Lower lobe of right lung (tissue), 2 donors: ENCODE measurements at regions not wholly inside any gene's neighbourhood (a gene's known extent, or its start where the extent isn't known, plus 50 kb on each side); places are given as distances from the start of the nearest gene placed in this dataset.

ENCODE experiments used
- ATAC-seq, 2 donors: fragments of 200-7000 bp; cut with Tn5 transposase; one replicate each; pipeline ENCODE4 v1.9.1; 2020 to 2022; ENCODE audit warnings: mild to moderate bottlenecking in 2 of 2, moderate library complexity in 2 of 2
- DNase-seq: peaks from one replicate; pipeline ENCODE4 v3.0.0-alpha.2; 2020
- H3K27ac ChIP-seq: fragments of 200-600 bp; one replicate; pipeline ENCODE4 v1.8.0; 2022
- H3K27me3 ChIP-seq: fragments of 200-600 bp; one replicate; pipeline ENCODE4 v1.8.0; 2022; ENCODE audit warnings: low read depth
- H3K36me3 ChIP-seq: fragments of 200-600 bp; one replicate; pipeline ENCODE4 v1.8.0; 2022; ENCODE audit warnings: mild to moderate bottlenecking
- H3K4me1 ChIP-seq: fragments of 200-600 bp; one replicate; pipeline ENCODE4 v1.8.0; 2022
- H3K4me3 ChIP-seq: fragments of 200-600 bp; one replicate; pipeline ENCODE4 v1.8.0; 2022; ENCODE audit warnings: mild to moderate bottlenecking
- H3K9me3 ChIP-seq: fragments of 200-600 bp; one replicate; pipeline ENCODE4 v1.8.0; 2022
- intact Hi-C: fragments of 100-400 bp; cut with DNase I; formaldehyde crosslinking; loops from one replicate; pipeline ENCODE4 v1.11.0; 2022
- TF ChIP-seq, protein P1 (sequence below): fragments of 200-600 bp; IDR thresholded peaks from one replicate; pipeline ENCODE4 v1.8.0; 2022; ENCODE audit warnings: antibody characterized with exemption, mild to moderate bottlenecking
- donor health status: DM: no; HTN: yes; CAD: no; lungs with severe emphysema.

DNA sequence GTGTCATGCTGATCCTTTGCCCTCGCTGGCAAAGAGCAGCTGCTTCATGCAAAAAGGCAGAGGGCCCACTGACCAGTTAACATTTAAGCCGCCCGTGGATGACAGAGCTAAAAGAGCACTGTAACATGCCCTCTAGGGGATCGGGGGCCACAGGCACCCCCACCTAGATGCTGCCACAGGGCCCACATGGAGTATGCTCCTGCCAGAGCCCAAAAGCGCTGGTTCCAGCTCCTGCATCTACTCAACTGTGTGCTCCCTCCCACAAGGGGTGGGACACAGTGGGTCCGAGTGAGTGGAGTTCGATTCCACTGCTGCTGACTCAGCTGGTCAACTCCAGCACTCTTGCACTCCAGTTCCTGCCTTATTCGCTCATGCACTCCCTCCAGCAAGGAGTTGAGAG is 199.8 kb upstream of the CNTNAP2 start:
- TF ChIP-seq, protein P1, sequence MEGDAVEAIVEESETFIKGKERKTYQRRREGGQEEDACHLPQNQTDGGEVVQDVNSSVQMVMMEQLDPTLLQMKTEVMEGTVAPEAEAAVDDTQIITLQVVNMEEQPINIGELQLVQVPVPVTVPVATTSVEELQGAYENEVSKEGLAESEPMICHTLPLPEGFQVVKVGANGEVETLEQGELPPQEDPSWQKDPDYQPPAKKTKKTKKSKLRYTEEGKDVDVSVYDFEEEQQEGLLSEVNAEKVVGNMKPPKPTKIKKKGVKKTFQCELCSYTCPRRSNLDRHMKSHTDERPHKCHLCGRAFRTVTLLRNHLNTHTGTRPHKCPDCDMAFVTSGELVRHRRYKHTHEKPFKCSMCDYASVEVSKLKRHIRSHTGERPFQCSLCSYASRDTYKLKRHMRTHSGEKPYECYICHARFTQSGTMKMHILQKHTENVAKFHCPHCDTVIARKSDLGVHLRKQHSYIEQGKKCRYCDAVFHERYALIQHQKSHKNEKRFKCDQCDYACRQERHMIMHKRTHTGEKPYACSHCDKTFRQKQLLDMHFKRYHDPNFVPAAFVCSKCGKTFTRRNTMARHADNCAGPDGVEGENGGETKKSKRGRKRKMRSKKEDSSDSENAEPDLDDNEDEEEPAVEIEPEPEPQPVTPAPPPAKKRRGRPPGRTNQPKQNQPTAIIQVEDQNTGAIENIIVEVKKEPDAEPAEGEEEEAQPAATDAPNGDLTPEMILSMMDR, result no peak
- no peak overlapping the region for H3K27ac ChIP-seq
- intact Hi-C loops, result no loop called here

DNA sequence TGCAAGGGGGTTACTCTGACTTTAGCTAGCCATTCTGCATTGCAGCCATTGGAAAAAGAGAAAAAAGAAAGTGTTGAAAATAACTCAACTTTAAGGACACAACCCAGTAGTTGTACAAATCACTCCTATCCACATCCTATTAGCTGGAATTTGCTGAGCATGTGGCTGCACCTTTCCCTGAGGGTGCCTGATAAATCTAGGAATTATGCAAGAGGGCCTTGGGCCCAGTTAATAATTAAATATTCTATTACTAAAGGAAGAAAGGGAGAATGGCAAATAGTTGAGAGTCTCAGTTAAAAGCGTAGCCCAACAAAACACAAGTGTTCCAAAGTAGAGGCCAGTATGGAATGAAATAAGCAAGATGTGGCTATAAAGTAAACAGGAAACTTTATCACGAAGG is 200.9 kb upstream of the CNTNAP2 start:
- H3K4me3 ChIP-seq, result no peak overlapping the region
- TF ChIP-seq, protein P1, result no peak

More for the DNA sequence above, 199.8 kb upstream of the CNTNAP2 start:
- Histone ChIP-seq H3K36me3 (no peaks in the 10 kb centered on the region), H3K9me3 (peaks cover 19% of the 10 kb centered on the region), H3K4me3 (no peak overlapping the region), H3K27me3 (no peaks in the 10 kb centered on the region), H3K4me1 (no peaks in the 10 kb centered on the region)
- DNase-seq (no peak), ATAC-seq (no peak)

DNA sequence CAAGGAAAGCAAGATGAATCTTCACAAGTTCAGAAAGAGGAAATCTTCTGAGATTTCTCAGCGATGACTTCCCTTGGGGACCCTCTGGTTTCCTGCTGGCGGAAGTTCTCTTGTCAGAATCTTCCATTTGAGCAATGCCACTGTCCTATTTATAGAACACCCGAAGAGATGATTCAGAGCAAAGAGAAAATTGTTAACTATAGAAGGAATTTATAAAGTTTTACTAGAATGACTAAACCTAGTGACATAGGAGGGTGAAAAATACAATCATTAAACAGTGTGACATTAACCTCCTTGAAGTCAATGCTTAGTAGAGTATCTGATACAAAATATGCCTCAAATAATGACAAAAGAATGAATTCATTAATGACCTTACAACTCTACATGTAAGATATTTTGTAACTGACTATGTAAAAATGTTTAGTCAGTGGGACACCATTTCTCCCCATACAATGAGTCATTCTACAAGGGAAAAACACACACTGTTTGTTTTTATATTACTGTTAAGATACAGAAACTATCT is 206.5 kb upstream of the CNTNAP2 start:
- DNase-seq, result no peak
- Histone ChIP-seq H3K9me3 (no peaks in the 10 kb centered on the region), H3K27me3 (no peaks in the 10 kb centered on the region), H3K36me3 (no peaks in the 10 kb centered on the region), H3K4me3 (no peak overlapping the region), H3K27ac (no peak overlapping the region), H3K4me1 (no peaks in the 10 kb centered on the region)
- intact Hi-C loops, result no loop called here
- no peak for ATAC-seq
- TF ChIP-seq, protein P1, result no peak

More for the DNA sequence above, 200.9 kb upstream of the CNTNAP2 start:
- Histone ChIP-seq H3K4me1 (no peaks in the 10 kb centered on the region), H3K9me3 (peaks cover 18% of the 10 kb centered on the region), H3K36me3 (no peaks in the 10 kb centered on the region), H3K27me3 (no peaks in the 10 kb centered on the region), H3K27ac (no peak overlapping the region)
- intact Hi-C loops, result no loop called here
- no peak for DNase-seq
- ATAC-seq, result no peak

DNA sequence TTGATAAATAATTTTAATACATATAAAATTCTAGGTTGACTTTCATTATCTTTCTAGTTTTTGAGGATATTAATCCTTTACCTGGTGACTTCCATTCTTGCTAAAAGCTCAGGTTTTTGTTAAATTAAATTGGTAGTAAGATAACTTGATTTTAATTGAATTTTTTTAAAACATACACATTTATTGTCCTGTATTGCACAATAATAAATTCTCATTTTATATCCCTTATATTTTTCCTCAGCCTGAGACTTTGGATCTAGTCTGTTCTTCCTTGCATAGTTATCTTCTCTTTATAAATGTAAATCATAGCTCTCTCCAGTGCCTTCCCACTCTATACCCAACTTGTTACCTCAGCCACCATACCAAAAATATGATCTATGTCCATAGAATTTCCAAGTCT is 212.9 kb upstream of the CNTNAP2 start:
- intact Hi-C loops, result no loop called here
- TF ChIP-seq, protein P1, result no peak
- Histone ChIP-seq H3K9me3 (no peaks in the 10 kb centered on the region), H3K4me1 (no peaks in the 10 kb centered on the region), H3K27ac (no peak overlapping the region), H3K27me3 (no peaks in the 10 kb centered on the region), H3K4me3 (no peak overlapping the region), H3K36me3 (no peaks in the 10 kb centered on the region)
- ATAC-seq (no peak), DNase-seq (no peak)

DNA sequence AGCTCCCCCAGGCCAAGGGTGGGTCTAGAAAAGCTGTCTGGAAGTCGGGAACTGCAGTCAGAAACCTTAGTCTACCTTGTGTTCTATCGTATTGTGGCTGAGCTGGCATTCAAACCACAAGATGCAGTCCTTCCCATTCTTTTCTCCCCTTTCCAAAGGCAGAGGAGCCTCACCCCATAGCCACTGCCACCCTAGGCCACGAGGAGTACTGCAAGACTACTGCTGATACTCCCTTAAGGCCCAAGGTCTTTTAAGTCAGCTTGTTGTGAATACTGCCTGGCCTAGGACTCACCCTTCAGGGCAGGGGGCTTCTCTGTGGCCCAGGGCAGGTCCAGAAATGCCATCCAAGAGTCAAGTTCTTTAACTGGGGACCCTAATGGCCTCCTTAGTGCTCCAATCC is 214.5 kb upstream of the CNTNAP2 start:
- ATAC-seq (no peak), DNase-seq (no peak)
- H3K9me3 ChIP-seq, result no peaks in the 10 kb centered on the region
- H3K27me3 ChIP-seq, result no peaks in the 10 kb centered on the region
- no peaks in the 10 kb centered on the region for H3K36me3 ChIP-seq
- intact Hi-C loops, result no loop called here
- TF ChIP-seq, protein P1, result no peak
- H3K4me3 ChIP-seq, result no peak overlapping the region
- no peaks in the 10 kb centered on the region for H3K4me1 ChIP-seq
- no peak overlapping the region for H3K27ac ChIP-seq

DNA sequence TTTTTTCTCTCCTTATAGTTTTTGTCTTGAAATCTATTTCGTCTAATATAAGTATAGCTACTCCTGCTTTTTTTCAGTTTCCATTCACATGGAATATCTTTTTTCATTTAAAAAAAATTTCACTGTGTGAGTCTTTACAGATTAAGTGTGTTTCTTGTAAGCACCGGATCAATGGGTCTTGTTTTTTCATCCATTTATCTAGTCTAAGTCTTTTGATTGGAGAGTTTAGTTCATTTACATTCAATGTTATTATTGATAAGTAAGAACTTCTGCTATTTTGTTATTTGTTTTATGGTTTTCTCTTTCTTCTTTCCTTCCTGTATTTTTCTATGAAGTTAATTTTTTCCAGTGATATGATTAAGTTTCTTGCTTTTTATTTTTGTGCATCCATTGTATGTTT is 216.7 kb upstream of the CNTNAP2 start:
- no peak overlapping the region for H3K27ac ChIP-seq
- DNase-seq (no peak), ATAC-seq (no peak)
- no peaks in the 10 kb centered on the region for H3K9me3 ChIP-seq
- H3K27me3 ChIP-seq, result no peaks in the 10 kb centered on the region
- no peaks in the 10 kb centered on the region for H3K36me3 ChIP-seq
- intact Hi-C loops, result no loop called here
- no peak overlapping the region for H3K4me3 ChIP-seq
- TF ChIP-seq, protein P1, result no peak
- H3K4me1 ChIP-seq, result no peaks in the 10 kb centered on the region
